GM19395 (cell line): ENCODE measurements at regions not wholly inside any gene's neighbourhood (a gene's known extent, or its start where the extent isn't known, plus 50 kb on each side); places are given as distances from the start of the nearest gene placed in this dataset.
"Not testable (repeated sequence)": the region's sequence is repeated elsewhere in the genome, so short reads cannot be mapped to it uniquely, and the experiment has no call there.

ENCODE experiments used
- ATAC-seq: cut with Tn5 transposase; IDR thresholded peaks from one replicate; pipeline ENCODE4 v1.9.1; 2021; ENCODE audit warnings: mild to moderate bottlenecking, moderate library complexity; ENCODE audit not compliant: unreplicated experiment

DNA sequence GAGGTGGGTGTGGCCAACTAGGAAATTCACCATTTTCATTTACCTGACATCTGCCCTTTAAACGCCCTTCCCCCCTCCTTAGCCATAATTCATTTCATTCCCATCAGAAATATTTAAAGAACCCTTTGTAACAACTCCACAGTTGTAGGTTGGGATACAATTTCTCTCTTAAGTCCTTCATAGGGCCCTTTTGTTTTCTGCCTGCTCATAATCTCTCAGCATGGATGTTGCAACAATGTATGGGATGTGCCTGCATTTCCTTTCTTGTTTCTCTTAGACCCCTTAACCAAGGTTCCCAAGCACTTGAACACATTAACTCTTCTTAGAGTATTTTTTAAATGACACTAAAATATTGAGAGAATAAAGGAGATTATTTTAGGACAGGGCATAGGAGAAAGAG is 51.7 kb upstream of the MYO10 start:
- no peak for ATAC-seq

DNA sequence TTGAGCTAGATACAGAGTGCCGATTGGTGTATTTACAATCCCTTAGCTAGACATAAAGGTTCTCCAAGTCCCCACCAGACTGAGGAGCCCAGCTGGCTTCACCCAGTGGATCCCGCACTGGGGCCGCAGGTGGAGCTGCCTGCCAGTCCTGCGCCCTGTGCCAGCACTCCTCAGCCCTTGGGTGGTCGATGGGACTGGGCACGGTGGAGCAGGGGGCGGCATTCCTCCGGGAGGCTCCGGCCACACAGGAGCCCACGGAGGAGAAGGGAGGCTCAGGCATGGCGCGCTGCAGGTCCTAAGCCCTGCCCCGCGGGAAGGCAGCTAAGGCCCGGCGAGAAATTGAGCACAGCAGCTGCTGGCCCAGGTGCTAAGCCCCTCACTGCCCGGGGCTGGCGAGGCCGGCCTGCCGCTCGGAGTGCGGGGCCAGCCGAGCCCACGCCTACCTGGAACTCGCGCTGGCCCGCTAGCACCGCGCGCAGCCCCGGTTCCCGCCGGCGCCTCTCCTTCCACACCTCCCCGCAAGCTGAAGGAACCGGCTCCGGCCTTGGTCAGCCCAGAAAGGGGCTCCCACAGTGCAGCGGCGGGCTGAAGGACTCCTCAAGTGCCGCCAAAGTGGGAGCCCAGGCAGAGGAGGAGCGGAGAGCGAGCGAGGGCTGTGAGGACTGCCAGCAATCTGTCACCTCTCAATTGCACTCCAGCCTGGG is 54.9 kb upstream of the MYO10 start:
- ATAC-seq, result not testable (repeated sequence)

DNA sequence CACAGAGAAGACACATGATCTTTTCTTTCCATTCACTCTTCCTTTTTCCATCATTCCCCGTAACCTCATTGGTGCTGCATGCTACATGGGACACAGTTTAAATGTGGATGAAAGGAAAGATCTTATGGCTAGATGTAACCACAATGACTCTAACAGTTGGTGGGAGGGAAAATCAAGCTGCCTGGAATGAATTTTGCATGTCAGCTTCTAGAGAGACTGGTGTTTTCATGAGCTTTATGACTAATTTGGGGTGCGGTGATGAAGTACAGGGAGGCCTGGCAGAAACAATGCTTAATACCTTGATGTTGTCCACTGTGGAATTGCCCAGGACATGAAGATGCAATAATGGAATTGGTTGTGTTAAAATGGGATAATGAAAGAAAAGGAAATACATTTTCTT is 55.9 kb upstream of the MYO10 start:
- no peak for ATAC-seq

DNA sequence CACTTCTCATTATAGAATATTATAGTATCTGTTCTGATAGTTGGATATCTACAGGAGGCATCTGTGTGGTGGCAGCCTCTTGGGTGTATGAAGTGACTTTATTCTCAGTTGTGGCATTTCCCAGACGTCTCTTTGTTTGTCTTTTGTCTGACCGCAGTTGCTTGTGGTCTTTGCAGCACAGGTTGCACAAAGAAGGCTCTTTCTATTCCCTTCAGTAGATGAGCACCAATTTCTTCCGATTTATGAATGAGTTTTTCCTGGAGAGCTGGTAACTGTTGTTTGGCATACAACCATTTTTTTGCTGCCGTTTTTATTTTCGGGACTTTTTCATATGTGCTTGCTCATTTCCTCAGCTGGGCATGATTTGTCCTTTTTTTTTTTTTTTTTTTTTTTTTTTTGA is 56.4 kb upstream of the MYO10 start:
- no peak for ATAC-seq

DNA sequence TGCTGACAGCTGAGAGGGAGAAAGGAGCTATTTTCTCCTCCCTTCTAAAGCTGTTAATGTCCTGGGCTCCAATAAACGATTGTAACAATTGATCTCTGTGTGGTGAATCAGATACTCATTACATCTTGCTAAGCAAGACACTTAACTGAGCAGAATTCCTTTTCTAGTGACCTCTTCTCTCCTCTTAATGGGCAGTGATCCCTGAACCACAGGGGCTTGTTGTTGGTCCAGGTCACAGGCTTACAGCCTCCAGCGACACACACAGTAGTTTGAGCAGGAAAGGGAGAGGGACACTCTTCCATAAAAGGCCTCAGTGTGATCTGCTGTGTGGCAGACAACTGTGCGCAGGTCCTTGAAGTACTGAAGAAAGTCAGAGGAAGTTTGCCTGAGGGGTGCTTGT is 58.5 kb upstream of the MYO10 start:
- no peak for ATAC-seq

DNA sequence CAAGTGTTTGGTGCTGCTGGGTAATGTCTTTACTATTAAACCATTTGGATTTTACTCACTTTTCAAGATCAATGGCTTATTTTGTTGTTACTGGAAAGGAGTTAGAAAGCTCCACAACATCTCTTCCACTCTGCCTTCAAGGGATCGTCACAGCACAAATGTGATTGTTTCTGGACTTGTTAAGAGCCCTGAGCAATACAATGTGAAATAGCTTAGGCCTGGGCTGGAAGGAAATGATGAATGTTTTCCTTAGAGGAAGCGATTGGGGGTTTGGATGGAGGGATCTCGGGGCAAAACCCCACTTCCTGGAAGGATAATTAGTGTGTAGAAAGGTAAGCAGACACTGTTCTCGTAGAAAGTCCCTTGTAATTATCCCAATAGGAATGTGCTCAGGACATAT is 59.3 kb upstream of the MYO10 start:
- ATAC-seq, result no peak

DNA sequence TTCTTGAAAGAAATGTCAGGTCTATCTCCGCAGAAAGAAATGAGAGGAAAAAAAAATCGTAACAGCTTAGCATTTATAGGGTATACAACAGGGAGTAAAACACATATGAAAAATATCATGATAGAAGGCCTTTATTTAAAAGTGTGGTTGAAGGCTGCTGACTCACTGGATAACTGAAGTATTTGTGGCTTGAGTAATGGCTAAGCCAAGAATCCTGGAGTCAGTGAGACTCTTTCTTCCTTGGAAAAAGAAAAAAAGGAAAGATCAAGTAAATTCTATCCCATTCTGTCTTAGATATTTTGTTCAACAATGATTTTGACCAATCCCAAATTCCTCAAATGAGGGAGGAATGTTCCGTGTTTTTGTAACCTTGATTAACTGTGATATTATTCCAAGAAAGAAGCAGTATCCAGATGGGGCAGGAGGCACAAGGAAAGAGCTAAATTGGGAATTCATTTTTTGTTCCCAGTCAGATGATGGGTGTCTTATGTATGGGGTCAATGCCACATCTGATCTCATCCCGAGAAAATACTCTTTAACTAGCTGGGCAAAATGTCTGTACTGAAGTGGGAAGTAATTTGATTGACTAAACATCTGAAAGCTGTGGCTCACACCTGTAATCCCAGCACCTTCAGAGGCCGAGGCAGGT is 64.3 kb upstream of the MYO10 start:
- no peak for ATAC-seq

DNA sequence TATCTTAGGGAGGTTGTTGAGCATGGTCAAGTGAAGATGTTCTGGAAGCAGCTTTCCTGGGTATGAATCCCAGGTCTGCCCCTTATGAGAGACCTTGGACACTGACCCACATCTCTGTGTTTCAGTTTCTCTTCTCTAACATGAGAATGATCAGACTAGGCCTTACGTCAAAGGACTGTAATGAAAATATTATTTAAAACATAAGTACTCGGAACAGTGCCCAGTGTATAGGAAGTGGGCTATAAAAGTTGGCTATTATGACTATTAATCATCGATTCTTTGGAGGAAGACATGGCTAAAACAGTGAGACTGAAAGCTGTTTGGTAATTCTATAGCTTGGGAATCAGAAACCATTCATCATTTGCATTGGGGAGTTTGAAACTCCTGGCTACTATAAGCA is 65.3 kb upstream of the MYO10 start:
- ATAC-seq, result no peak

DNA sequence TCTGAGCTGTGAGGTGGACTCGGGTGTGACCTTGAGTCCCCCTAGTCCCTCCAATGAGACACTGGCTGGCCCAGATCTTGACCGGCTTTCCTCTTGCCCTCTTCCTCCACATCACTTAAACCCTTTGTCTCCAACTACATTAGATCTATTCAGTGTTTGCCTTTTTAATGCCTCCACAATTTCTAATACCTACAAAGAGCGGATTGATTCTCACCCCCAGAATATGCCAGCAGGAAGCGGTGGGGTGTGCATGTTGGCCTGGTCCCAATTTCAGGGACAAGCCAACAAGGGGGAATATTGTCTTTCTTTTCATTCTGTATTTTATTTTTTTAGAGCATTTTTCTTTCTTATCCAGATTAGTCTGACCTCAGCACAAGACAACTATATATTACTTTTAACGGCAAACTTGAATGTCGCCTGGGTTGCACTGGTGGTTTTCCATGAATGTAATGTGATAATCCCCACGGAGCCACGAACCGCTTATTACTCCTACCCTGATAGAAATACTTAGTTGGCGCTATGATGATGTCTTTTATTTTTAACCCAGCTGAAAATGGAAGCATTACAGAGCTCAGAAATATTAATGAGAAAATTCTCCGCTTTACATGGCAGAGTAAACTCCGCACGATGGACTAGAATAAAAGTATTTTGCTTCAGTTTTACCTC is 68.5 kb upstream of the MYO10 start:
- ATAC-seq, result no peak

DNA sequence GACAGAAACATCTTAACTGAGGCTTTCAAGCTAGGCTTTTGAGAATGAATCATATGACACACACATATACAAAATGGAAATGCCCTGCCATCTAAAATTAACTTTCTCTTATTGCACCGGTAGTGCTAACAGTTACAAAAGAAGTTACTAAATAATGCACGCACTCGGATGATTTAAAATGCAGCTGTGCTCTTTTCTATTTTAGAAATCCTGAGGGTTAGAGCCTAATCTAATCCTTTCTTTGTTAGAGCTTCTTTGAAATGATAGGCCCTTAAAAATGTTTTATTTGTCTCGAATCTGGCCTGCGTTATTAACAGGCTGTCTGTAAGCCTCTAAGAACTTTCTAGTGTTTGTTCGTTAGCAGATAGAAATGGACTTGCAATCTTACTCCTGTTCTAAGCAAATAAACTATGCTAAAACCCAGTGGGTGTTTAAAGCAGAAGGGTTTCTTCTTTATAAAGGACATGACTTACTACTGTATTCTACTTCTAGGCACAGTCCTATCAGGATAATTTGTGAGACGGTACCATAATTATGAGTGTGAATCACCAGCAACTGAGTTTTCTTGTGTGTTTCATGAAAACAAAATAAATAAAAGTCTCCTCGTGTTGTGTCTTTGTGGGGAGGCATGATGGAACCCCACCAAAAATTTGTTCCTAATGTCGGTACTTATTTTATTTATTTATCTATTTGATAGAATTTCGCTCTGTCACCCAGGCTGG is 69.2 kb upstream of the MYO10 start:
- ATAC-seq, result no peak

DNA sequence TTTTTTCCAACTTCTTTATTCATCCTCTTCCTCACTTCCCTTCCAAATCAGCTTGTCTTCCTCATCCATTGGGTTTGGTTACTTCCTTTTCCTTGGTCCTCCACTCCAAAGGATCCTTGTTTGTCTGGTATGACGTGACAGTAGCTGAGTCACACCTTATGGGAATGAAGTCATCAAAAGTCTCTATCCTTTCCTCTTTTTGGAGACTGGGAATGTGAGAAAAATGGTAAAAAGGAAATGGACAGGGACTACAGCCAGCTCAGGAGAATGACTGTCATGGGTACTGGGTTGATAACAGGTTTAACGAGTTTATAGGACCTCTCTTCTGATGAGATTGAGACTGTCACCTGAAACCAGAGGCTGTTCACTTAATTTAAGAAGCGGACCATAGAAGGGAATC is 76.2 kb upstream of the MYO10 start:
- ATAC-seq, result no peak

DNA sequence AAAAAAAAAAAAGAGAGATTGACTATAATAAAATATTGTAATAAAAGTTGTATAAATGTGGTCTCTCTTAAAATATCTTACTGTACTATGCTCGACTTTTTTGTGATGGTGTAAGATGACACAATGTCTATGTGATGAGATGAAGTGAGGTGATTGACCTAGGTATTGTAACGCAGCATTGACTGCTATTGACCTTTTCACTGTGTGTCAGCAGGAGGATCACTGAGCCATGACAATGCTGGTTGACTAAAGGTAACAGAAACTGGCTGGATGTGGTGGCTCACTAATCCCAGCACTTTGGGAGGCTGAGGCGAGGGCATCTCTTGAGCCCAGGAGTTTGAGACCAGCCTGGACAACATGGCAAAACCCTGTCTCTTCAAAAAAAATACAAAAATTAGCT is 78.6 kb upstream of the MYO10 start:
- ATAC-seq, result no peak

DNA sequence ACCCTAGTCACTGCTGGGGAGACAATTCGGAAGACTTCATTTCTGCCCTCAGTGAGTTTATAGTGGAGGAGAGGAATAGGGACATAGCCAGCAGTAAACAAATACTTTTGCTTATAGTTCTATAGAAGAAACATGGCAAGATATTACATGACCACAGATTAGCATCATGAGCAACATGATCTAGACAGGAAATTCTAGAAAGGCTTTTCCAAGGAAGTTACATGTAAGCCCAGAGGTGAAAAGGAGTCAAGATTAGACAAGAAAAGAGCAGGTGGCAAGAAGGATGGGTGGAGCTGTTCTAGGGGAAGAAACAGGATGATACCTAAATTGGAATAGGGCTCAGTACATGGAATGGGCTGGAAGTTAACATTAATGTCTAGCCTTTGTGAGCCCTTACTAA is 82.8 kb upstream of the MYO10 start:
- no peak for ATAC-seq

DNA sequence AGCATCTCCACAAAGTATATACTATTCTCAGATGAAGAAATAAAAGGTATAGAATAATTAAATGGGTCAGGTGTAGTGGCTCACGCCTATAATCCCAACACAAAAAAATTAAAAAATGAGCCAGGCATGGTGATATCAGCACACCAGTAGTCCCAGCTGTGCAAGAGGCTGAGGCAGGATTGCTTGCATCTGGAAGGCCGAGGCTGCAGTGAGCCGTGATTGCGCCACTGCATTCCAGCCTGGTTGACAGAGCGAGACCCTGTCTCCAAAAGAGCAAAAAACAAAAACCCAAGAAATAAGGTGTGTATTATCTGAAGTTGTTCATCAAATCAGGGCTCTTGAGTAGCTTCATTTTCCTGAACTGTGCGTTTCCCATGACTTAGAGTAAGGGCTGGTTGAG is 83.2 kb upstream of the MYO10 start:
- no peak for ATAC-seq

DNA sequence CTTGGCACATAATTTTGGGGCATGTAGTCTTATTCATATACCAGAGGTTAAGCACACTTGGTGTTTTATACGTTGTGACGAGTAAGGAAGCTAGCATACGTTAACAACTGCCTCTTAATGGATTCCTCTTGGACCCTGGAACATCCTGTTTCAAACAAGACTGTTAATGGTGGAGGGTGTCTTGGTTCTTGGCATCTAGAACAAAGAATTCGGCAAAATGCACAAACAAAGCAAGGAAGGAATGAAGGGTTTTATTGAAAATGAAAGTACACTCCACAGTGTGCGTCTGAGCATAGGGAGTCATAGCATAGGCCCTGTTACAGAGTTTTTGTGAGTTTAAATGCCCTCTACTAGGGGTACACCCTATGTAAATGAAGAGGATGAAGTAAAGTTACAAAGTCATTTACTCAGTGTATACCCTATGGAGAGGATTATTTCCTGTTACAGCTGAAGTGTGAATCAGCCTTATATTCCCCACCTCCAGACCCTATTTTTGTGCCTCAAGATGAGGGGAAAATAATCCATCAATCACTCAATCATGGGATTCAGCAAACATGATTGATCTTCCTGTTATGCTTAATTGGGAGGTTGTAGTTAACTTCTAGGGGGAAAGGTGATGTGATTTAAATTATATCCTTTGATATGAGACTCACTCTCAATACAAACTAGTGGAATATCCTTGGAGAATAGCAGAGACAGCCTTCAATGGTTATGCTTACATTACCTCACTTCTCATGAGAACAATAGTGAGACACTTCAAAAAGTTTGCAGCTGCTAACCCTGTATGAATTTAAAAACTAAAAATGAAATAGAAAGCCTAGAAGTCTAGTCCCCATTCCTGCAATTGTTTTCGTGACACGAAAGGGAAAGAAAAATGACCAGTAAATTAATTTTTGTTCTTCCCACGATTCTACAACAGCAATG is 84.9 kb upstream of the MYO10 start:
- ATAC-seq, result no peak

DNA sequence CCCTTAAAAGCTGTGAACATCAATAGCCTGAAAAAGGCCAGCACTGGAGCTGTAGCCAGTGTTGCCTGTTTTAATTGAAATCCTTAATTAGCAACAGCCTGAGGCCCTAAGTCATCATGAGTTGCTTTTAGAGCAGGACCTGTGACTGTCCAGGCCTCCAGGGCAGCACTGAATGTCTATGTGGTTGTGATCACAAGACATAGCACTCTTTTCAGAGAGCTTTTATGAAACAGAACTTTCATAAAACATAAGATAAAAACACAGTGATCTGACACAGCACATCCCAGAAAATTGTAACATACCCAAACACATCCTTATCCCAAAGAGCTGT is 85.5 kb upstream of the MYO10 start:
- ATAC-seq, result no peak

DNA sequence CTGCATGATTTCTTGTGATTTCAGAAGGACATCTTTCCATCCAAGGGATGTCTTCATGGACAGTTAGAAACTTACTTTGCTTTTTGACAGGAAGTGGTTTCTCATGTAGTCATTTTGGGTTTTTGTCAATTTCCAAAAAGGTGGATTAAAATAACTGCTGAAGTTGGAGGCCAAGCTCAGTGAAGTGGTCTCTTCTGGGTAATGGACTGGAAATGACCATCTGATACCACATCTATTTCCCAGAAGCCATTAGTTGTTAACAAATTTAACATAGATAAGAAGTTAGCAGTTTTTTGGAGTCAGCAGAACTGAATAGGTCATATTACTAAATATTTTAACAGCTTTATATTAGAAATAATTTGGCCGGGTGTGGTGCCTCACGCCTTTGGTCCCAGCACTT is 86.2 kb upstream of the MYO10 start:
- no peak for ATAC-seq

DNA sequence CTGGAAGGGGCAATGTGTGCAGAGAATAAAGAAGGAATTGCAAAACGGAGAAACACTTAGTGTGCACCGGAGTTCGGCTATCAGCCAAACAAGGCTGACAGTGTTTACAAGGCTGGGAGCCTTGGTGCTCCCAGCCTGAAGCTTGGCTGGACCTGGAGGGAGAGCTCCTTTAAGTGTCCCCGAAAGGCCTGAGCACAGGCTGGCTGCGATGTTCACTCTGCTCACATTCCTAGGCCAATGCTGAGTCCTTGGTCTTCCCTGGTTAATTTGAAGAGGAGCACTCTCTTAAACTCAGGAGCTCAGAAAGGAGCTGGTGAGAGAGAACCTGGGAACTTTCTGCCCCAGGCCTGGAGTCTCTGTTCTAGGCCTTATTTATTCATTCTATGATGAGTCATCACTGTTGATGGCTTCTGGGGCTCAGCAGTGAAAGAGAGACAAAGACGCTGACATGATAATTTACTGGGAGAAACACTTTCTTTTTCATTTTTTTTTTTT is 88.6 kb upstream of the MYO10 start:
- ATAC-seq, result no peak

DNA sequence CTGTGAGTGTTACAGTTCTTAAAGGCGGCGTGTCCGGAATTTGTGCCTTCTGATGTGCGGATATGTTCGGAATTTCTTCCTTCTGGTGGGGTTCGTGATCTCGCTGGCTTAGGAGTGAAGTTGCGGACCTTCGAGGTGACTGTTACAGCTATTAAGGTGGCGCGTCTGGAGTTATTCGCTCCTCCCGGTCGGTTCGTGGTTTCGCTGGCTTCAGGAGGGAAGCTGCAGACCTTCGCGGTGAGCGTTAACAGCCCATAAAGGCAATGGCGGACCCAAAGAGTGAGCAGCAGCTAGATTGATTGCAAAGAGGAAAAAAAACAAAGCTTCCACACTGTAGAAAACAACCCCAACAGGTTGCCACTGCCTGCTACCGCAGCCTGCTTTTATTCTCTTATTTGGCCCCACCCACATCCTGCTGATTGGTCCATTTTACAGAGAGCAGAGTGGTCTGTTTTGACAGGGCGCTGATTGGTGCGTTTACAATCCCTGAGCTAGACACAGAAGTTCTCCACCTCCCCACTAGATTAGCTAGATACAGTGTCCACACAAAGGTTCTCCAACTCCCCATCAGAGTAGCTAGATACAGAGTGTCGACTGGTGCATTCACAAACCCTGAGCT is 95.7 kb upstream of the MYO10 start:
- not testable (repeated sequence) for ATAC-seq

DNA sequence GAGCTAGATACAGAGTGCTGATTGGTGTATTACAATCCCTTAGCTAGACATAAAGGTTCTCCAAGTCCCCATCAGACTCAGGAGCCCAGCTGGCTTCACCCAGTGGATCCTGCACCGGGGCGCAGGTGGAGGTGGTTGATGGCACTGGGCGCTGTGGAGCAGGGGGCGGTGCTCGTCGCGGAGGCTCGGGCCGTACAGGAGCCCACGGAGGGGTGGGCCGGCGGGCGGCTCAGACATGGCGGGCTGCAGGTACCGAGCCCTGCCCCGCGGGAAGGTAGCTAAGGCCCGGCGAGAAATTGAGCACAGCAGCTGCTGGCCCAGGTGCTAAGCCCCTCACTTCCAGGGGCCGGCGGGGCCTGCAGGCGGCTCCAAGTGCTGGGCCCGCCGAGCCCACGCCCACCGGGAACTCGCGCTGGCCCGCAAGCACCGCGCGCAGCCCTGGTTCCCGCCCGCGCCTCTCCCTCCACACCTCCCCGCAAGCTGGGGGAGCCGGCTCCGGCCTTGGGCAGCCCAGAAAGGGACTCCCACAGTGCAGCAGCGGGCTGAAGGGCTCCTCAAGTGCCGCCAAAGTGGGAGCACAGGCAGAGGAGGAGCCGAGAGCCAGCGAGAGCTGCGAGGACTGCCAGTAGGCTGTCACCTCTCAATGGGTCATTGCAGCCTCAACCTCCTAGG is 96.4 kb upstream of the MYO10 start:
- ATAC-seq, result not testable (repeated sequence)
